Gastrocnemius medialis (tissue), 4 donors: ENCODE measurements at regions not wholly inside any gene's neighbourhood (a gene's known extent, or its start where the extent isn't known, plus 50 kb on each side); places are given as distances from the start of the nearest gene placed in this dataset.

Experiments
- POLR2A ChIP-seq, 2 donors: fragments of 450-650 bp; IDR thresholded peaks; one replicate each; pipeline ENCODE4 v1.6.1; 2017; ENCODE audit warnings: antibody characterized with exemption in 2 of 2, mild to moderate bottlenecking in 2 of 2, moderate library complexity in 2 of 2
- TF ChIP-seq, protein P1 (sequence below), 5 experiments: fragments of 450-650 bp in 3 of 5; fragments of 200-600 bp in 2 of 5; sonication (generic) in 2 of 5; IDR thresholded peaks in 4 of 5; conservative IDR thresholded peaks in 1 of 5; 1 replicate in 4 of 5; 2 replicates in 1 of 5; pipeline ENCODE4 v1.5.1; 2016 to 2019; ENCODE audit warnings: antibody characterized with exemption in 5 of 5, mild to moderate bottlenecking in 3 of 5, moderate library complexity in 3 of 5

DNA sequence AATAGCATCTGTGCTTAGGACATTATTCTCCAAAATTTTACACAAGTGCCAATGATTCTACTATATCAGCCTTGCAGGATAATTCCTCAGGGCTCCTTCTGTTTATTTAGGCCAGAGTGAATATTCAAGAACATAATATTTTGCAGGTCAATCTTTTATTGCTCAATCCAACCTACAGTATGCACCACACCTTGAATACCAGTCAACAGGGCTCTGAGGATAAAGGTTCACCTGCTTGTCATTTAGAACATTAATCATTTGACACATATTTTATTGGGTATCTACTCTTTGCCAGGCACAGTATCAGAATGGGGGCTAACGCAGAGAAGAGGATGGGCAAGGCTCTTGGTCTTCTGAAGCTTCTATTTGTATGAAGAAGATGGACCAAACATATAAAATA, 66.2 kb upstream of the SHISA3 start:
- TF ChIP-seq, protein P1, sequence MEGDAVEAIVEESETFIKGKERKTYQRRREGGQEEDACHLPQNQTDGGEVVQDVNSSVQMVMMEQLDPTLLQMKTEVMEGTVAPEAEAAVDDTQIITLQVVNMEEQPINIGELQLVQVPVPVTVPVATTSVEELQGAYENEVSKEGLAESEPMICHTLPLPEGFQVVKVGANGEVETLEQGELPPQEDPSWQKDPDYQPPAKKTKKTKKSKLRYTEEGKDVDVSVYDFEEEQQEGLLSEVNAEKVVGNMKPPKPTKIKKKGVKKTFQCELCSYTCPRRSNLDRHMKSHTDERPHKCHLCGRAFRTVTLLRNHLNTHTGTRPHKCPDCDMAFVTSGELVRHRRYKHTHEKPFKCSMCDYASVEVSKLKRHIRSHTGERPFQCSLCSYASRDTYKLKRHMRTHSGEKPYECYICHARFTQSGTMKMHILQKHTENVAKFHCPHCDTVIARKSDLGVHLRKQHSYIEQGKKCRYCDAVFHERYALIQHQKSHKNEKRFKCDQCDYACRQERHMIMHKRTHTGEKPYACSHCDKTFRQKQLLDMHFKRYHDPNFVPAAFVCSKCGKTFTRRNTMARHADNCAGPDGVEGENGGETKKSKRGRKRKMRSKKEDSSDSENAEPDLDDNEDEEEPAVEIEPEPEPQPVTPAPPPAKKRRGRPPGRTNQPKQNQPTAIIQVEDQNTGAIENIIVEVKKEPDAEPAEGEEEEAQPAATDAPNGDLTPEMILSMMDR (IDR thresholded peaks at IDR 0.05 in 4 of 5, conservative IDR thresholded peaks at IDR 0.05 in 1 of 5): no peak
- no peak for TF ChIP-seq POLR2A (IDR thresholded peaks at IDR 0.05)
